MCF 10A (cell line): ENCODE measurements at regions not wholly inside any gene's neighbourhood (a gene's known extent, or its start where the extent isn't known, plus 50 kb on each side); places are given as distances from the start of the nearest gene placed in this dataset.

Experiments used
- BruUV-seq: library from RNA; stranded (reverse); fragments of 400-500 nt; replicated peaks from 2 replicates; lab custom pipeline; 2021; lab: Mats Ljungman, UMichigan
- CTCF ChIA-PET: fragments of 300-600 bp; sonication (Branson Sonifier 250); formaldehyde crosslinking; extraction: SDS; loops from one replicate; lab custom pipeline; 2021; ENCODE audit warnings: antibody characterized with exemption, inconsistent platforms; lab: Yijun Ruan, JAX
- POLR2A ChIA-PET: fragments of 300-600, 350-650 bp; sonication (Branson Sonifier 250); formaldehyde crosslinking; extraction: SDS; loops from one replicate; lab custom pipeline; 2020; ENCODE audit warnings: antibody characterized with exemption, inconsistent platforms; lab: Yijun Ruan, JAX
- DNase-seq: peaks from one replicate; pipeline ENCODE4 v3.0.0-alpha.2; 2018; ENCODE audit not compliant: unreplicated experiment
- H3K27ac Mint-ChIP-seq: one replicate; pipeline ENCODE4 v1.8.0; 2022; ENCODE audit warnings: mild to moderate bottlenecking, low read depth, mixed read lengths; ENCODE audit not compliant: unreplicated experiment
- H3K27me3 Mint-ChIP-seq: one replicate; pipeline ENCODE4 v1.8.0; 2022; ENCODE audit warnings: mixed read lengths; ENCODE audit not compliant: insufficient read depth, unreplicated experiment
- H3K36me3 Mint-ChIP-seq: one replicate; pipeline ENCODE4 v1.8.0; 2022; ENCODE audit warnings: mild to moderate bottlenecking, moderate library complexity, mixed read lengths; ENCODE audit not compliant: insufficient read depth, unreplicated experiment
- H3K4me1 Mint-ChIP-seq: one replicate; pipeline ENCODE4 v1.8.0; 2022; ENCODE audit warnings: mixed read lengths; ENCODE audit not compliant: insufficient read depth, unreplicated experiment
- H3K4me3 Mint-ChIP-seq: one replicate; pipeline ENCODE4 v1.8.0; 2022; ENCODE audit warnings: mild to moderate bottlenecking, moderate library complexity, mixed read lengths; ENCODE audit not compliant: unreplicated experiment
- H3K9me3 Mint-ChIP-seq: one replicate; pipeline ENCODE4 v1.8.0; 2022; ENCODE audit warnings: mixed read lengths; ENCODE audit not compliant: unreplicated experiment
- CTCF ChIP-seq: fragments of 200-600 bp; IDR thresholded peaks from one replicate; pipeline ENCODE4 v1.8.0; 2022; ENCODE audit warnings: antibody characterized with exemption, mild to moderate bottlenecking; ENCODE audit not compliant: unreplicated experiment
- intact Hi-C: fragments of 100-400 bp; cut with micrococcal nuclease; formaldehyde crosslinking; loops from 2 replicates; pipeline ENCODE4 v1.14.1; 2022

- BruUV-seq: no TSS peak
- H3K4me3 Mint-ChIP-seq: no peak overlapping the region
- no peaks in the 10 kb centered on the region for H3K36me3 Mint-ChIP-seq
- H3K27ac Mint-ChIP-seq: no peak overlapping the region
- no peak for TF ChIP-seq CTCF
- no peaks in the 10 kb centered on the region for H3K4me1 Mint-ChIP-seq
- peaks cover 19% of the 10 kb centered on the region for H3K9me3 Mint-ChIP-seq
- ChIA-PET POLR2A (no interaction called here), CTCF (interaction anchor here (0.7 kb wide), 1 partner anchor 1287 kb away, joined by 3 read pairs; no protein-coding TSS in a partner anchor)
- H3K27me3 Mint-ChIP-seq: no peaks in the 10 kb centered on the region
- intact Hi-C loops: no loop called here
- DNase-seq: no peak
Measured at GRCh38 chr10:111493024-111493625, 416.3 kb downstream of the ADRA2A start.

- Mint-ChIP-seq H3K4me3 (no peak overlapping the region), H3K36me3 (no peaks in the 10 kb centered on the region), H3K27ac (no peak overlapping the region), H3K9me3 (no peaks in the 10 kb centered on the region), H3K27me3 (no peaks in the 10 kb centered on the region), H3K4me1 (no peaks in the 10 kb centered on the region)
- TF ChIP-seq CTCF: no peak
- no TSS peak for BruUV-seq
- DNase-seq: no peak
- intact Hi-C loops: no loop called here
- CTCF ChIA-PET: no interaction called here
- POLR2A ChIA-PET: no interaction called here
Measured at GRCh38 chr10:111498560-111498959, 421.7 kb downstream of the ADRA2A start.

DNA sequence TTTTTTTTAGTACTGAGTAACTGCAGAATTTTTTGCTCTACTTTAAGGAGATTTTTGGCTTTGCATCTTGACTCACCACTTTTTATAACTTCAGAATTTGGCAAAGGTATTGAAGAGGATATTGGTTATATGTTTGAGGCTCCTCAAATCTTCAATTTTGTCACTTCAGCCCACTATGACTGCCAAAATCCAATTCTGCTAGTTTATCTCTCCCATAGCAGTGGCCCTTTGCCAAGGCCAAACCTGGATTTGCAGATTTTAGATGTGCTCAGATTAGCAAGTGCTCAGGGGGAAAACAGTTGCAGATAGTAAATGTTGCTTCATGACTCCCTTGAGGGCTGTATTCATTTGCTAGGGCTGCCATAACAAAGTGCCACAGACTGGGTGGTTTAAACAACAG is 427.5 kb downstream of the ADRA2A start:
- Mint-ChIP-seq H3K27ac (no peak overlapping the region), H3K36me3 (no peaks in the 10 kb centered on the region), H3K4me1 (no peaks in the 10 kb centered on the region), H3K27me3 (no peaks in the 10 kb centered on the region), H3K9me3 (no peaks in the 10 kb centered on the region), H3K4me3 (no peak overlapping the region)
- POLR2A ChIA-PET: no interaction called here
- CTCF ChIA-PET: interaction anchor here (0.7 kb wide), 1 partner anchor 486 kb away, joined by 6 read pairs; no protein-coding TSS in a partner anchor
- no peak for TF ChIP-seq CTCF
- DNase-seq: no peak
- BruUV-seq: no TSS peak
- intact Hi-C loops: no loop called here

DNA sequence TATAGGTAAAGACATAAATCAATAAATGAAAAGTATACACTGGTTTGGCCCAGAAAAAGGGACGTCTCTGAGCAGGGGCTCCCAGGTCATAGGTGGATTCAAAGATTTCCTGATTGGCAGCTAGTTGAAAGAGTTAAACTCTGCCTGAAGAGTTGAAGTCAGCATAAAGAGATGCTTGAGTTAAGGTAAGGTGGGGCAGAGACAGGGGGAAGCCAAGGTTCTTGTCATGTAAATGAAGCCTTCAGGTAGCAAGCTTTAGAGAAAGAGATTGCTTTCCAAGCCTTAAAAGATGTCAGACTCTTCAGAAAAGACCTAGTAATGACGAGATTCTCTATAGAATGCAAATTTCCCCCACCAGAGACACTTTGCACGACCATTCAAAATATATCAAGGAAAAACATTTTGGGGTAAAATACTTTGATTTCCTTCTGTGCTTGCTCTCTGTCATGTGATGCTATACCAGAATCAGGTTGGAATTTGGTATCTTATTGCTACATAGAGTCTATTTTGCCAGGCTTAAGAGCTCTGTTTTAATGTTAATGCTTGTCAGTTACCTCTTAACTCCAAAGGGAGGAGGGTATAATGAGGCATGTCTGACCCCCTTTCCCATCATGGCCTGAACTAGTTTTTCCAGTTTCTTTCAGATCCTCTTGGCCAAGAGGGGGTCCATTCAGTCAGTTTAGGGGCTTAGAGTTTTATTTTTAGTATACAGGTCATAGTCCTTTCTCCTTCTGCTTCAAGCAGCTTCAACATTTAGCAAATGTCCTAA is 429.6 kb downstream of the ADRA2A start:
- H3K9me3 Mint-ChIP-seq: no peaks in the 10 kb centered on the region
- H3K4me1 Mint-ChIP-seq: no peaks in the 10 kb centered on the region
- intact Hi-C loops: no loop called here
- ChIA-PET POLR2A (interaction anchor here (1.1 kb wide), 1 partner anchor 9 kb away, joined by 3 read pairs; no protein-coding TSS in a partner anchor), CTCF (interaction anchor here (1.4 kb wide), 1 partner anchor 635 kb away, joined by 3 read pairs; no protein-coding TSS in a partner anchor)
- H3K4me3 Mint-ChIP-seq: no peak overlapping the region
- BruUV-seq: no TSS peak
- no peaks in the 10 kb centered on the region for H3K36me3 Mint-ChIP-seq
- DNase-seq: no peak
- no peak for TF ChIP-seq CTCF
- no peak overlapping the region for H3K27ac Mint-ChIP-seq
- H3K27me3 Mint-ChIP-seq: no peaks in the 10 kb centered on the region
